ENCODE measurements at regions not wholly inside any gene's neighbourhood (a gene's known extent, or its start where the extent isn't known, plus 50 kb on each side); places are given as distances from the start of the nearest gene placed in this dataset.

GRCh38 chr2:225787497-225787896 lies 388.0 kb downstream of the NYAP2 start:
- TF ChIP-seq CTCF (IDR thresholded peaks at IDR 0.05) (no peak), POLR2A (IDR thresholded peaks at IDR 0.05) (no peak), POLR2AphosphoS5 (IDR thresholded peaks at IDR 0.05) (no peak)
- no peaks in the 10 kb centered on the region for H3K4me1 ChIP-seq (replicated peaks)
- intact Hi-C loops (cut with DNase I), result no loop called here
- H3K36me3 ChIP-seq, result no peaks in the 10 kb centered on the region
- no peaks in the 10 kb centered on the region for H3K9me3 ChIP-seq
- H3K4me3 ChIP-seq, result no peak overlapping the region
- WGBS, result 94% methylated on average over 2 of the region's 2 CpGs
- H3K27me3 ChIP-seq (replicated peaks; ENCODE audit: insufficient read depth), result no peaks in the 10 kb centered on the region
- no peak for DNase-seq (ENCODE audit: low spot score)
- H3K27ac ChIP-seq, result no peak overlapping the region

GRCh38 chr2:225781991-225782390 lies 382.5 kb downstream of the NYAP2 start:
- H3K9me3 ChIP-seq, result no peaks in the 10 kb centered on the region
- H3K27ac ChIP-seq, result no peak overlapping the region
- no peak for TF ChIP-seq POLR2A (IDR thresholded peaks at IDR 0.05)
- TF ChIP-seq CTCF (IDR thresholded peaks at IDR 0.05), result no peak
- TF ChIP-seq POLR2AphosphoS5 (IDR thresholded peaks at IDR 0.05), result no peak
- no peaks in the 10 kb centered on the region for H3K4me1 ChIP-seq (replicated peaks)
- DNase-seq (ENCODE audit: low spot score), result no peak
- no peaks in the 10 kb centered on the region for H3K27me3 ChIP-seq (replicated peaks; ENCODE audit: insufficient read depth)
- H3K36me3 ChIP-seq, result no peaks in the 10 kb centered on the region
- no peak overlapping the region for H3K4me3 ChIP-seq
- intact Hi-C loops (cut with DNase I), result no loop called here
- WGBS, result 75% methylated on average over 2 of the region's 2 CpGs

GRCh38 chr2:225781145-225781544 lies 381.6 kb downstream of the NYAP2 start:
- TF ChIP-seq POLR2AphosphoS5 (IDR thresholded peaks at IDR 0.05) (no peak), POLR2A (IDR thresholded peaks at IDR 0.05) (no peak), CTCF (IDR thresholded peaks at IDR 0.05) (no peak)
- H3K4me1 ChIP-seq (replicated peaks), result no peaks in the 10 kb centered on the region
- no peak for DNase-seq (ENCODE audit: low spot score)
- H3K4me3 ChIP-seq, result no peak overlapping the region
- intact Hi-C loops (cut with DNase I), result no loop called here
- H3K27me3 ChIP-seq (replicated peaks; ENCODE audit: insufficient read depth), result no peaks in the 10 kb centered on the region
- no peak overlapping the region for H3K27ac ChIP-seq
- 42% methylated on average over 2 of the region's 2 CpGs for WGBS
- H3K36me3 ChIP-seq, result no peaks in the 10 kb centered on the region
- no peaks in the 10 kb centered on the region for H3K9me3 ChIP-seq

GRCh38 chr2:225779829-225780228 lies 380.3 kb downstream of the NYAP2 start:
- no peaks in the 10 kb centered on the region for H3K4me1 ChIP-seq (replicated peaks)
- TF ChIP-seq POLR2A (IDR thresholded peaks at IDR 0.05) (no peak), CTCF (IDR thresholded peaks at IDR 0.05) (no peak), POLR2AphosphoS5 (IDR thresholded peaks at IDR 0.05) (no peak)
- no peak for DNase-seq (ENCODE audit: low spot score)
- H3K9me3 ChIP-seq, result no peaks in the 10 kb centered on the region
- no peaks in the 10 kb centered on the region for H3K27me3 ChIP-seq (replicated peaks; ENCODE audit: insufficient read depth)
- H3K27ac ChIP-seq, result no peak overlapping the region
- 95% methylated on average over 1 of the region's 1 CpG for WGBS
- no peak overlapping the region for H3K4me3 ChIP-seq
- intact Hi-C loops (cut with DNase I), result no loop called here
- no peaks in the 10 kb centered on the region for H3K36me3 ChIP-seq

- Histone ChIP-seq H3K4me3 (no peak overlapping the region), H3K9me3 (no peaks in the 10 kb centered on the region), H3K4me1 (replicated peaks) (no peaks in the 10 kb centered on the region), H3K36me3 (no peaks in the 10 kb centered on the region), H3K27ac (no peak overlapping the region), H3K27me3 (replicated peaks; ENCODE audit: insufficient read depth) (no peaks in the 10 kb centered on the region)
- TF ChIP-seq CTCF (IDR thresholded peaks at IDR 0.05) (no peak), POLR2AphosphoS5 (IDR thresholded peaks at IDR 0.05) (no peak), POLR2A (IDR thresholded peaks at IDR 0.05) (no peak)
- intact Hi-C loops (cut with DNase I), result no loop called here
- DNase-seq (ENCODE audit: low spot score), result no peak
- 60% methylated on average over 2 of the region's 2 CpGs for WGBS
Measured at GRCh38 chr2:225773148-225773547, 373.6 kb downstream of the NYAP2 start.
